Uterus (tissue), 2 donors: ENCODE measurements at regions not wholly inside any gene's neighbourhood (a gene's known extent, or its start where the extent isn't known, plus 50 kb on each side); places are given as distances from the start of the nearest gene placed in this dataset.

Experiments
- POLR2A ChIP-seq, 2 donors: fragments of 450-650 bp; IDR thresholded peaks; one replicate each; pipeline ENCODE4 v1.6.1; 2016; ENCODE audit warnings: antibody characterized with exemption in 2 of 2, mild to moderate bottlenecking in 1 of 2, moderate library complexity in 1 of 2
- TF ChIP-seq, protein P1 (sequence below), 4 experiments: fragments of 200-600 bp in 2 of 4; fragments of 450-650 bp in 2 of 4; sonication (generic) in 2 of 4; IDR thresholded peaks; one replicate each; pipeline ENCODE4 v1.5.1; 2016 to 2019; ENCODE audit warnings: antibody characterized with exemption in 4 of 4, mild to moderate bottlenecking in 2 of 4, moderate library complexity in 1 of 4

DNA sequence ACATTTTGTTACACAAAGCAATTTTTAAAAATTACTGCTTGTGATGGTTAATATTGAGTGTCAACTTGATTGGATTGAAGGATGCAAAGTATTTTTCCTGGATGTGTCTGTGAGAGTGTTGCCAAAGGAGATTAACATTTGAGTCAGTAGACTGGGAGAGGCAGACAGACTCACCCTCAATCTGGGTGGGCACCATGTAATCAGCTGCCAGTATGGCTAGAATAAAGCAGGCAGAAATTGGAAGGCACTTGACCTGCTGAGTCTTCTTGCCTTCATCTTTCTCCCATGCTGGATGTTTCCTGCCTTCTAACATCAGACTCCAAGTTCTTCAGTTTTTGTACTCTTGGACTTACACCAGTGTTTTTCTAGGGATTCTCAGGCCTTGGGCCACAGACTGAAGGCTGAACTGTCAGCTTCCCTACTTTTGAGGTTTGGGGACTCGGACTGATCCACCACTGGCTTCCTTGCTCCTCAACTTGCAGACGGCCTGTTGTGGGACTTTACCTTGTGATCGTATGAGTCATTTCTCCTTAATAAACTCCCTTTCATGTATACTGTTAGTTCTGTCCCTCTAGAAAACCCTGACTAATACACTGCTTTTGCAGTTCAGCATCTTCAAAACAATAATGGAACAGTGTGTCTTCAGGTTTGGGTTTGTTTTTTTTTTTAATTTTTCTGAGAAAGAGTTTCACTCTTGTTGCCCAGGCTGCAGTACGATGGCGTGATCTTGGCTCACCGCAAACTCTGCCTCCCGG lies 244.1 kb upstream of the SEMA3C start:
- TF ChIP-seq, protein P1, sequence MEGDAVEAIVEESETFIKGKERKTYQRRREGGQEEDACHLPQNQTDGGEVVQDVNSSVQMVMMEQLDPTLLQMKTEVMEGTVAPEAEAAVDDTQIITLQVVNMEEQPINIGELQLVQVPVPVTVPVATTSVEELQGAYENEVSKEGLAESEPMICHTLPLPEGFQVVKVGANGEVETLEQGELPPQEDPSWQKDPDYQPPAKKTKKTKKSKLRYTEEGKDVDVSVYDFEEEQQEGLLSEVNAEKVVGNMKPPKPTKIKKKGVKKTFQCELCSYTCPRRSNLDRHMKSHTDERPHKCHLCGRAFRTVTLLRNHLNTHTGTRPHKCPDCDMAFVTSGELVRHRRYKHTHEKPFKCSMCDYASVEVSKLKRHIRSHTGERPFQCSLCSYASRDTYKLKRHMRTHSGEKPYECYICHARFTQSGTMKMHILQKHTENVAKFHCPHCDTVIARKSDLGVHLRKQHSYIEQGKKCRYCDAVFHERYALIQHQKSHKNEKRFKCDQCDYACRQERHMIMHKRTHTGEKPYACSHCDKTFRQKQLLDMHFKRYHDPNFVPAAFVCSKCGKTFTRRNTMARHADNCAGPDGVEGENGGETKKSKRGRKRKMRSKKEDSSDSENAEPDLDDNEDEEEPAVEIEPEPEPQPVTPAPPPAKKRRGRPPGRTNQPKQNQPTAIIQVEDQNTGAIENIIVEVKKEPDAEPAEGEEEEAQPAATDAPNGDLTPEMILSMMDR (IDR thresholded peaks at IDR 0.05): no peak
- no peak for TF ChIP-seq POLR2A (IDR thresholded peaks at IDR 0.05)
